Testis (tissue), 2 donors: ENCODE measurements at regions not wholly inside any gene's neighbourhood (a gene's known extent, or its start where the extent isn't known, plus 50 kb on each side); places are given as distances from the start of the nearest gene placed in this dataset.

ENCODE experiments used
- CTCF ChIP-seq, 3 experiments: fragments of 450-650 bp in 2 of 3; fragments of 200-600 bp in 1 of 3; sonication (generic) in 1 of 3; IDR thresholded peaks; one replicate each; pipeline ENCODE4 v1.5.1; 2016 to 2019; ENCODE audit warnings: antibody characterized with exemption in 3 of 3, mild to moderate bottlenecking in 2 of 3, moderate library complexity in 1 of 3
- POLR2A ChIP-seq: fragments of 450-650 bp; IDR thresholded peaks from one replicate; pipeline ENCODE4 v1.6.1; 2017; ENCODE audit warnings: antibody characterized with exemption, mild to moderate bottlenecking, moderate library complexity

- TF ChIP-seq CTCF (IDR thresholded peaks at IDR 0.05) (no peak), POLR2A (no peak)
Measured at GRCh38 chr20:55365745-55366144, 639.6 kb downstream of the CBLN4 start.
